ENCODE measurements at regions not wholly inside any gene's neighbourhood (a gene's known extent, or its start where the extent isn't known, plus 50 kb on each side); places are given as distances from the start of the nearest gene placed in this dataset.

GRCh38 chr21:35646606-35647005 lies 413.7 kb downstream of the SETD4 start:
- DNase-seq (ENCODE audit: low spot score) = no peak

- DNase-seq (ENCODE audit: low spot score) = no peak
These were observed 414.3 kb downstream of the SETD4 start for GRCh38 chr21:35645991-35646390.

GRCh38 chr21:35644523-35644922 lies 415.8 kb downstream of the SETD4 start:
- no peak for DNase-seq (ENCODE audit: low spot score)

GRCh38 chr21:35643176-35643575 lies 417.1 kb downstream of the SETD4 start:
- no peak for DNase-seq (ENCODE audit: low spot score)

GRCh38 chr21:35641271-35642016 lies 418.9 kb downstream of the SETD4 start:
- no peak for DNase-seq (ENCODE audit: low spot score)

- DNase-seq (ENCODE audit: low spot score) = no peak
These were observed 422.9 kb downstream of the SETD4 start for GRCh38 chr21:35637431-35637830.

GRCh38 chr21:35635994-35636393 lies 424.3 kb downstream of the SETD4 start:
- no peak for DNase-seq (ENCODE audit: low spot score)

- DNase-seq (ENCODE audit: low spot score) = no peak
These were observed 425.1 kb downstream of the SETD4 start for GRCh38 chr21:35635261-35635660.

- no peak for DNase-seq (ENCODE audit: low spot score)
These were observed 426.8 kb downstream of the SETD4 start for GRCh38 chr21:35633501-35633900.

GRCh38 chr21:35632711-35633110 lies 427.6 kb downstream of the SETD4 start:
- DNase-seq (ENCODE audit: low spot score) = no peak

- DNase-seq (ENCODE audit: low spot score) = no peak
These were observed 432.0 kb downstream of the SETD4 start for GRCh38 chr21:35628316-35628715.

- DNase-seq (ENCODE audit: low spot score) = no peak
These were observed 432.9 kb downstream of the SETD4 start for GRCh38 chr21:35627462-35627861.

- no peak for DNase-seq (ENCODE audit: low spot score)
These were observed 434.8 kb downstream of the SETD4 start for GRCh38 chr21:35625576-35625975.

GRCh38 chr21:35624901-35625300 lies 435.4 kb downstream of the SETD4 start:
- no peak for DNase-seq (ENCODE audit: low spot score)

- no peak for DNase-seq (ENCODE audit: low spot score)
These were observed 437.7 kb downstream of the SETD4 start for GRCh38 chr21:35622612-35623011.

GRCh38 chr21:35619184-35619583 lies 441.1 kb downstream of the SETD4 start:
- DNase-seq (ENCODE audit: low spot score) = no peak

GRCh38 chr21:35617491-35617890 lies 442.8 kb downstream of the SETD4 start:
- no peak for DNase-seq (ENCODE audit: low spot score)

- no peak for DNase-seq (ENCODE audit: low spot score)
These were observed 444.2 kb downstream of the SETD4 start for GRCh38 chr21:35616090-35616489.

- DNase-seq (ENCODE audit: low spot score) = no peak
These were observed 445.0 kb downstream of the SETD4 start for GRCh38 chr21:35615325-35615724.

- DNase-seq (ENCODE audit: low spot score) = no peak
These were observed 445.9 kb downstream of the SETD4 start for GRCh38 chr21:35614396-35614921.

GRCh38 chr21:35611708-35612132 lies 448.6 kb downstream of the SETD4 start:
- no peak for DNase-seq (ENCODE audit: low spot score)

- DNase-seq (ENCODE audit: low spot score) = no peak
These were observed 451.1 kb downstream of the SETD4 start for GRCh38 chr21:35609263-35609662.

GRCh38 chr21:35607406-35607805 lies 452.9 kb downstream of the SETD4 start:
- no peak for DNase-seq (ENCODE audit: low spot score)

- DNase-seq (ENCODE audit: low spot score) = no peak
These were observed 453.7 kb downstream of the SETD4 start for GRCh38 chr21:35606578-35606977.

Measured in mucosa of gallbladder (tissue), 1 donor.